RWPE2 (cell line): ENCODE measurements at regions not wholly inside any gene's neighbourhood (a gene's known extent, or its start where the extent isn't known, plus 50 kb on each side); places are given as distances from the start of the nearest gene placed in this dataset.
A peak's percentile ranks its signal among the peaks of the same experiment; 100 is the strongest.

Experiments
- ATAC-seq: fragments of 200-7000 bp; cut with Tn5 transposase; 3 replicates; pipeline ENCODE4 v1.9.1; 2021; ENCODE audit warnings: low read depth
- DNase-seq: peaks from one replicate; pipeline ENCODE4 v3.0.0-alpha.2; 2020; ENCODE audit warnings: low spot score
- H3K27ac ChIP-seq: fragments of 450-650 bp; 2 replicates; pipeline ENCODE4 v1.5.1; 2017; ENCODE audit warnings: mild to moderate bottlenecking; ENCODE audit not compliant: poor library complexity, severe bottlenecking
- H3K27me3 ChIP-seq: fragments of 250-450 bp; sonication (Bioruptor Pico); 2 replicates; pipeline ENCODE4 v1.5.1; 2021; ENCODE audit warnings: mild to moderate bottlenecking, moderate library complexity; ENCODE audit not compliant: insufficient read depth, poor library complexity, severe bottlenecking
- H3K36me3 ChIP-seq: fragments of 250-450 bp; sonication (Bioruptor Pico); 2 replicates; pipeline ENCODE4 v1.5.1; 2020; ENCODE audit warnings: low read depth, mild to moderate bottlenecking, moderate library complexity
- H3K4me1 ChIP-seq: fragments of 250-450 bp; sonication (Bioruptor Pico); 2 replicates; pipeline ENCODE4 v1.5.1; 2021; ENCODE audit warnings: mild to moderate bottlenecking, moderate library complexity; ENCODE audit not compliant: insufficient read depth, poor library complexity, severe bottlenecking
- H3K4me3 ChIP-seq: fragments of 250-450 bp; sonication (Bioruptor Pico); 2 replicates; pipeline ENCODE4 v1.5.1; 2021; ENCODE audit warnings: mild to moderate bottlenecking, moderate library complexity; ENCODE audit not compliant: severe bottlenecking
- H3K9me3 ChIP-seq: fragments of 250-450 bp; sonication (Bioruptor Pico); 2 replicates; pipeline ENCODE4 v1.5.1; 2021; ENCODE audit warnings: mild to moderate bottlenecking, moderate library complexity; ENCODE audit not compliant: severe bottlenecking
- TF ChIP-seq, protein P1 (sequence below): fragments of 450-650 bp; IDR thresholded peaks from one replicate; pipeline ENCODE4 v1.5.1; 2017; ENCODE audit warnings: mild to moderate bottlenecking, moderate library complexity; ENCODE audit not compliant: poor library complexity, severe bottlenecking

DNA sequence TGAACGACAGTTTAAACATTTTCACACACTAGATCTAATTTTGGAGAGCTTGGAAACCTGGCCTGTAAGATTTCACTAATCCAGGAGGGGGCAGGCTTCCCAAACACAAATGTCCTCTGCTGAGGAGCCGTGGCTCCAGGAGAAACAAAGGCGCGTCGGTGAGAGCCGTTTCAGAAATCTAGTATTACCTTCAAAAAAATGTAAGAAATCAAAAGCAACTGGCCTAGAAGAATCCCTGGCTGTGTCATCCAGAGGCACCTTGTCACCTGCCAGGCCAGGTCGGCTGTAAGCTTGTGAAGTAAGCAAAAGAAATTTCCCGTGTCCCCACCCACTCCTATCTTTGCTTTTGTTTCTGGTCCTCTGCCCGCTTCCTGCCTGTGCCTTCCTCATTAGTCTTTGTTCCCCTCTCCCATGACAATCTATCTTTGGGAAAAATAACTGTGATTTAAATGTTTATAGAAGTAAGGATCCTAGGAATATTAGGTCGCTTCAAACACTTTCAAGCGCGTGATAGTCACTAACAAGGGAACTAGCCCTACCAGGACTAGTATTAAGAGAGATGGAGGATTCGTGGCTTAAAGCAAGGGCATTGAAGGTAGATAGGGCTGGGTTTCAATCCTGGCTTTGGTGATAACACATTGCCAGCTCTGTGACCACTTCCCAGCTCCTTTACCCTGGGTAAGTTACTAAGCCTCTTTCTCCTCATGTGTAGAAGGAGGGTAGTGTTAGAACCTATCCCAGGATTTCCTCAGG is 99.5 kb upstream of the STK39 start:
- DNase-seq (no peak), ATAC-seq (peak; percentile 74)
- no peaks in the 10 kb centered on the region for H3K27me3 ChIP-seq
- H3K4me1 ChIP-seq: no peaks in the 10 kb centered on the region
- H3K27ac ChIP-seq: no peak overlapping the region
- TF ChIP-seq, protein P1, sequence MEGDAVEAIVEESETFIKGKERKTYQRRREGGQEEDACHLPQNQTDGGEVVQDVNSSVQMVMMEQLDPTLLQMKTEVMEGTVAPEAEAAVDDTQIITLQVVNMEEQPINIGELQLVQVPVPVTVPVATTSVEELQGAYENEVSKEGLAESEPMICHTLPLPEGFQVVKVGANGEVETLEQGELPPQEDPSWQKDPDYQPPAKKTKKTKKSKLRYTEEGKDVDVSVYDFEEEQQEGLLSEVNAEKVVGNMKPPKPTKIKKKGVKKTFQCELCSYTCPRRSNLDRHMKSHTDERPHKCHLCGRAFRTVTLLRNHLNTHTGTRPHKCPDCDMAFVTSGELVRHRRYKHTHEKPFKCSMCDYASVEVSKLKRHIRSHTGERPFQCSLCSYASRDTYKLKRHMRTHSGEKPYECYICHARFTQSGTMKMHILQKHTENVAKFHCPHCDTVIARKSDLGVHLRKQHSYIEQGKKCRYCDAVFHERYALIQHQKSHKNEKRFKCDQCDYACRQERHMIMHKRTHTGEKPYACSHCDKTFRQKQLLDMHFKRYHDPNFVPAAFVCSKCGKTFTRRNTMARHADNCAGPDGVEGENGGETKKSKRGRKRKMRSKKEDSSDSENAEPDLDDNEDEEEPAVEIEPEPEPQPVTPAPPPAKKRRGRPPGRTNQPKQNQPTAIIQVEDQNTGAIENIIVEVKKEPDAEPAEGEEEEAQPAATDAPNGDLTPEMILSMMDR: peak; percentile 88
- no peaks in the 10 kb centered on the region for H3K36me3 ChIP-seq
- H3K9me3 ChIP-seq: no peaks in the 10 kb centered on the region
- peak overlapping the region; percentile 29 for H3K4me3 ChIP-seq

DNA sequence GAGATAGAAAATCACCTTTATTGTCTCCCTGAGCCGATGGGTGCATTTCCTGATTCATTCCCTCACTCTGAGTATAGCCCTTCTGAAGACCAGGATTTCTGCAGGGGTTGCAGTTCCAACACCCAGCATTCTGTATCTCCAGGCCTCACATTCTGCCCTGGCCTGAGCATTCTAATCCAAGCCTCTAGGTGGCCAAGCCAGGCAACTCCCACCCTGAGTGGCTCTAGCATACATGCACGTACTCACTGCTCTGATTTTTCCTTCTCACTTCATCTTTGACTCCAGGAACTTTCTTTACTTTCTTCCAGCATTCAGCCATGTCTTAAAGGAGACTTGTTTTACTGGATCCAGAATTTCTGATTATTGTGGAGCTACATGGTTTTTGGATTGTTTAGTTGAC is 100.7 kb upstream of the STK39 start:
- no peaks in the 10 kb centered on the region for H3K27me3 ChIP-seq
- ATAC-seq (peak; percentile 72; the same call in 2 of the 3 replicates), DNase-seq (no peak)

DNA sequence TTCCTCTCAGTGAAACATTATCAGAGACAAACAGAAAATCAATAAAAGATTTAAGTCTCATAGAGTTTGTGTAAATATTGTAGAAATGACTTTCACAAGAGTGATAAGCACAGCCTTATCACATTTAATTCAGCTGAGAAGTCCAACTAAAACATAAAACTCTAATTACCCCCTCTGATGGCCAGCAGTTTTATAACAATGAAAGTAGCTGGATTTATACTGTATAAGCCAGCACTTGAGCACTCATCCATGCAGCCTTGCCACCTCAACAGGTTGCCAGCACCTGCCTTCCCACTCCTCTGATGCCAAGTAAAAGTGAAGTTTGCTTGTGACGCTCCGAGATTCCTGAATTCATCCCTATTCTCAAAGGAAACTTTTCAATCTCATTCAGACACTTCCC is 103.0 kb upstream of the STK39 start:
- Histone ChIP-seq H3K9me3 (no peaks in the 10 kb centered on the region), H3K27me3 (no peaks in the 10 kb centered on the region), H3K4me3 (no peak overlapping the region), H3K27ac (no peak overlapping the region), H3K36me3 (no peaks in the 10 kb centered on the region), H3K4me1 (no peaks in the 10 kb centered on the region)
- no peak for DNase-seq
- no peak for ATAC-seq
- TF ChIP-seq, protein P1: peak; percentile 8

More for the DNA sequence above, 100.7 kb upstream of the STK39 start:
- H3K4me1 ChIP-seq: no peaks in the 10 kb centered on the region
- H3K27ac ChIP-seq: no peak overlapping the region
- H3K9me3 ChIP-seq: no peaks in the 10 kb centered on the region
- no peaks in the 10 kb centered on the region for H3K36me3 ChIP-seq
- TF ChIP-seq, protein P1: peak; percentile 42
- H3K4me3 ChIP-seq: no peak overlapping the region

DNA sequence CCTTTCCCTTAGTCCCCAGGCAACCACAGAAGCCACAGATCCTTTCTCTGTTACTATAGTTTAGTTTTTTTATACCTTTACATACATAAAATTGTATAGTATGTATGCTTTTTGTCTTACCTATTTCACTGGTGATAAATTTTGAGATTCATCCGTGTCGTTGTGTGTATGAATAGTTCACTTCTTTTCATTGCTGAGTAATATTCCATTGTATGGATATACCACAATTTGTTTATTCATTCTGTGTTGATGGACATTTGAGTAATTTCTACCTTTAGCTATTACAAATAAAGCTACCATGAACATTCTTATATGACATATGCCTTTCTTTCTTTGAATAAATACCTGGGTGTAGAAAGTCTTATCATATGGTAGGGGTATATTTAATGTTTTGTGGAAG is 102.8 kb upstream of the CERS6 start:
- Histone ChIP-seq H3K4me1 (no peaks in the 10 kb centered on the region), H3K9me3 (no peaks in the 10 kb centered on the region), H3K27me3 (no peaks in the 10 kb centered on the region), H3K36me3 (no peaks in the 10 kb centered on the region), H3K4me3 (no peak overlapping the region), H3K27ac (no peak overlapping the region)
- TF ChIP-seq, protein P1: no peak
- ATAC-seq: no peak
- DNase-seq: no peak

DNA sequence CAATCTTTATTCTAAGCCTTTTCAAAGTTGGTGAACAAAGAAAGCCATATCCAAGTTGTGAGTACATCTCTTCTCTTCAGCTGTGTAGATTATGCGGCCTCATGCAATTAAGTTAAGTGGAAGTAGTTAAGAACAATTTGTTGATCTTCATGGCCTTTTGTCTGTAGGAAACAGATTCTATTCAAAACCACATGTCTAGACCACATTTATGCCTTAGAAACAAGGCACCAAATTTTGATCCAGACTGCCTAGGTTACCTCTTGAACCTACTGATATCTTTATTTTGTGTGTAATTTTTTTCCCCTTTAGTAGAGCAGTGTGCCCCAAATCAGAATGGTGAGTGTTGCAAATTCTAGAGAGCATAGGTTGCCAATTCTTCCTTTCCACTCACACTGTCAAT is 101.6 kb upstream of the CERS6 start:
- no peak overlapping the region for H3K27ac ChIP-seq
- no peak overlapping the region for H3K4me3 ChIP-seq
- no peaks in the 10 kb centered on the region for H3K36me3 ChIP-seq
- H3K9me3 ChIP-seq: no peaks in the 10 kb centered on the region
- DNase-seq: no peak
- no peaks in the 10 kb centered on the region for H3K27me3 ChIP-seq
- H3K4me1 ChIP-seq: no peaks in the 10 kb centered on the region
- TF ChIP-seq, protein P1: no peak
- ATAC-seq: no peak
